HEK293 (cell line): ENCODE measurements at regions not wholly inside any gene's neighbourhood (a gene's known extent, or its start where the extent isn't known, plus 50 kb on each side); places are given as distances from the start of the nearest gene placed in this dataset.

Source experiments
- ZFP37 ChIP-seq: fragments of 450-650 bp; formaldehyde crosslinking; IDR thresholded peaks from 2 replicates; pipeline ENCODE4 v1.5.1; 2016; ENCODE audit warnings: missing biosample characterization, missing genetic modification characterization
- ZNF132 ChIP-seq: fragments of 450-650 bp; formaldehyde crosslinking; IDR thresholded peaks from 2 replicates; pipeline ENCODE4 v1.5.1; 2017; ENCODE audit warnings: missing biosample characterization, missing genetic modification characterization, borderline replicate concordance
- ZNF24 ChIP-seq: fragments of 450-650 bp; formaldehyde crosslinking; IDR thresholded peaks from 2 replicates; pipeline ENCODE4 v1.5.1; 2016; ENCODE audit warnings: missing biosample characterization, missing genetic modification characterization
- ZNF274 ChIP-seq, 2 experiments: fragments of 200-500 bp in 1 of 2; fragments of 450-650 bp in 1 of 2; sonication (Bioruptor generic) in 1 of 2; formaldehyde crosslinking in 1 of 2; IDR thresholded peaks; 2 replicates each; pipeline versions ENCODE4 v1.5.1 to v1.6.1; 2014 to 2016; ENCODE audit warnings: borderline replicate concordance in 1 of 2, inconsistent platforms in 1 of 2, low read length in 1 of 2, missing biosample characterization in 1 of 2, missing genetic modification characterization in 1 of 2
- ZNF324 ChIP-seq: fragments of 450-650 bp; formaldehyde crosslinking; IDR thresholded peaks from 2 replicates; pipeline ENCODE4 v1.5.1; 2016; ENCODE audit warnings: missing biosample characterization, missing genetic modification characterization
- ZNF354C ChIP-seq: fragments of 450-650 bp; formaldehyde crosslinking; IDR thresholded peaks from 2 replicates; pipeline ENCODE4 v1.5.1; 2016; ENCODE audit warnings: missing biosample characterization, missing genetic modification characterization, low read depth, borderline replicate concordance
- ZNF677 ChIP-seq: fragments of 450-650 bp; IDR thresholded peaks from 2 replicates; pipeline ENCODE4 v1.5.0; 2018; ENCODE audit warnings: missing biosample characterization, mild to moderate bottlenecking, missing genetic modification characterization, moderate library complexity
- TF ChIP-seq, protein P1 (sequence below): sonication (generic); formaldehyde crosslinking; IDR thresholded peaks from 2 replicates; pipeline ENCODE4 v1.8.1; 2022; ENCODE audit warnings: mild to moderate bottlenecking, moderate library complexity, missing genetic modification reagents
- TF ChIP-seq, protein P2 (sequence below): fragments of 450-650 bp; formaldehyde crosslinking; IDR thresholded peaks from 2 replicates; pipeline ENCODE4 v1.5.1; 2016; ENCODE audit warnings: missing biosample characterization, missing genetic modification characterization
- TF ChIP-seq, protein P3 (sequence below): fragments of 450-650 bp; formaldehyde crosslinking; IDR thresholded peaks from 2 replicates; pipeline ENCODE4 v1.5.1; 2016; ENCODE audit warnings: missing biosample characterization, missing genetic modification characterization
- TF ChIP-seq, protein P4 (sequence below): fragments of 450-650 bp; formaldehyde crosslinking; IDR thresholded peaks from 2 replicates; pipeline ENCODE4 v1.5.1; 2016; ENCODE audit warnings: missing biosample characterization, missing genetic modification characterization, low read depth
- TF ChIP-seq, protein P5 (sequence below): fragments of 450-650 bp; formaldehyde crosslinking; IDR thresholded peaks from 2 replicates; pipeline ENCODE4 v1.5.1; 2016; ENCODE audit warnings: missing biosample characterization, missing genetic modification characterization

DNA sequence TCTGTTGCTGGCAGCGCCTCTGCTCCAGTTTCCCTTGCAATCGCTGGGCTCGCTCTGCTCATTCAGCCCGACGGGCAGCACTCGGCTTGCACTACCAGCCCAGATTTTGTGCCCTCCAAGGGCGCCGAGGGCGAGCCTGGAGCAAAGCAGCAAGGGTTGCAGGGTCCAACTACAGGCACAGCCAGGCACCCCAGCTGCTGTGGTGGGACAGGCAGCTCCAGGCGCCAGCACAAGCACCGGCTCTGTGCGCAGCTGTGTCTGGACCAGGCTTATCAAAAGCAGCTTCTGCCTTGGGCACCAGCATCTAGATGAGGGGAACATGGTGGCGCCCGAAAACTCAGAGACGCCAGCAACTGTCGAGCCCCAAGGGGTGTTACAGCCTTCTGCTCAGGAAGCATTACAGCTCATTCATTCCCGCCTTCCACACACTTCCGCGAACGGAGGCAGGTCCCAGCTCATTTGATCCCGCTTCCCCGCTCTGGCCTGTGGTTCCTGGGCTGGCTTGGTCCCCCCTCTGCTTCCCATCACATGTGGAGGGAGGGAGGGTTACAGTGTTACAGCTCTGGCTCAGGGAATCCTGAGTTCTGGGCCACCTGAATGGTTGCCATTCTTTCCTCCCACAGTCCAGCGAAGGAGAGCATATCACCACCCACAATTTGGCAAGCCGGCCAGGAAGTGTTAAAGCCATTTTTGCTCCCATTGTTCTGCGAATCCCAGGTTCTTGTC, 409.9 kb upstream of the ALCAM start:
- TF ChIP-seq ZFP37 (tag by site-specific recombination) (no peak), ZNF677 (no peak), ZNF354C (tag by site-specific recombination) (no peak), ZNF132 (tag by site-specific recombination) (no peak), ZNF324 (tag by site-specific recombination) (no peak), ZNF24 (tag by site-specific recombination) (no peak), ZNF274 (IDR thresholded peaks at IDR 0.05; ENCODE audit: low read length) (no peak), ZNF274 (tag by site-specific recombination; IDR thresholded peaks at IDR 0.05; ENCODE audit: borderline replicate concordance) (no peak)
- TF ChIP-seq, protein P1, sequence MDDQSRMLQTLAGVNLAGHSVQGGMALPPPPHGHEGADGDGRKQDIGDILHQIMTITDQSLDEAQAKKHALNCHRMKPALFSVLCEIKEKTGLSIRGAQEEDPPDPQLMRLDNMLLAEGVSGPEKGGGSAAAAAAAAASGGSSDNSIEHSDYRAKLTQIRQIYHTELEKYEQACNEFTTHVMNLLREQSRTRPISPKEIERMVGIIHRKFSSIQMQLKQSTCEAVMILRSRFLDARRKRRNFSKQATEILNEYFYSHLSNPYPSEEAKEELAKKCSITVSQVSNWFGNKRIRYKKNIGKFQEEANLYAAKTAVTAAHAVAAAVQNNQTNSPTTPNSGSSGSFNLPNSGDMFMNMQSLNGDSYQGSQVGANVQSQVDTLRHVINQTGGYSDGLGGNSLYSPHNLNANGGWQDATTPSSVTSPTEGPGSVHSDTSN (CRISPR knock-in tag): no peak
- TF ChIP-seq, protein P2, sequence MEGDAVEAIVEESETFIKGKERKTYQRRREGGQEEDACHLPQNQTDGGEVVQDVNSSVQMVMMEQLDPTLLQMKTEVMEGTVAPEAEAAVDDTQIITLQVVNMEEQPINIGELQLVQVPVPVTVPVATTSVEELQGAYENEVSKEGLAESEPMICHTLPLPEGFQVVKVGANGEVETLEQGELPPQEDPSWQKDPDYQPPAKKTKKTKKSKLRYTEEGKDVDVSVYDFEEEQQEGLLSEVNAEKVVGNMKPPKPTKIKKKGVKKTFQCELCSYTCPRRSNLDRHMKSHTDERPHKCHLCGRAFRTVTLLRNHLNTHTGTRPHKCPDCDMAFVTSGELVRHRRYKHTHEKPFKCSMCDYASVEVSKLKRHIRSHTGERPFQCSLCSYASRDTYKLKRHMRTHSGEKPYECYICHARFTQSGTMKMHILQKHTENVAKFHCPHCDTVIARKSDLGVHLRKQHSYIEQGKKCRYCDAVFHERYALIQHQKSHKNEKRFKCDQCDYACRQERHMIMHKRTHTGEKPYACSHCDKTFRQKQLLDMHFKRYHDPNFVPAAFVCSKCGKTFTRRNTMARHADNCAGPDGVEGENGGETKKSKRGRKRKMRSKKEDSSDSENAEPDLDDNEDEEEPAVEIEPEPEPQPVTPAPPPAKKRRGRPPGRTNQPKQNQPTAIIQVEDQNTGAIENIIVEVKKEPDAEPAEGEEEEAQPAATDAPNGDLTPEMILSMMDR (tag by site-specific recombination): no peak
- TF ChIP-seq, protein P3, sequence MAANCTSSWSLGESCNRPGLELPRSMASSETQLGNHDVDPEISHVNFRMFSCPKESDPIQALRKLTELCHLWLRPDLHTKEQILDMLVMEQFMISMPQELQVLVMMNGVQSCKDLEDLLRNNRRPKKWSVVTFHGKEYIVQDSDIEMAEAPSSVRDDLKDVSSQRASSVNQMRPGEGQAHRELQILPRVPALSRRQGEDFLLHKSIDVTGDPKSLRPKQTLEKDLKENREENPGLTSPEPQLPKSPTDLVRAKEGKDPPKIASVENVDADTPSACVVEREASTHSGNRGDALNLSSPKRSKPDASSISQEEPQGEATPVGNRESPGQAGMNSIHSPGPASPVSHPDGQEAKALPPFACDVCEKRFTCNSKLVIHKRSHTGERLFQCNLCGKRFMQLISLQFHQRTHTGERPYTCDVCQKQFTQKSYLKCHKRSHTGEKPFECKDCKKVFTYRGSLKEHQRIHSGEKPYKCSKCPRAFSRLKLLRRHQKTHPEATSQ (tag by site-specific recombination): no peak
- TF ChIP-seq, protein P4, sequence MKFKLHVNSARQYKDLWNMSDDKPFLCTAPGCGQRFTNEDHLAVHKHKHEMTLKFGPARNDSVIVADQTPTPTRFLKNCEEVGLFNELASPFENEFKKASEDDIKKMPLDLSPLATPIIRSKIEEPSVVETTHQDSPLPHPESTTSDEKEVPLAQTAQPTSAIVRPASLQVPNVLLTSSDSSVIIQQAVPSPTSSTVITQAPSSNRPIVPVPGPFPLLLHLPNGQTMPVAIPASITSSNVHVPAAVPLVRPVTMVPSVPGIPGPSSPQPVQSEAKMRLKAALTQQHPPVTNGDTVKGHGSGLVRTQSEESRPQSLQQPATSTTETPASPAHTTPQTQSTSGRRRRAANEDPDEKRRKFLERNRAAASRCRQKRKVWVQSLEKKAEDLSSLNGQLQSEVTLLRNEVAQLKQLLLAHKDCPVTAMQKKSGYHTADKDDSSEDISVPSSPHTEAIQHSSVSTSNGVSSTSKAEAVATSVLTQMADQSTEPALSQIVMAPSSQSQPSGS (tag by site-specific recombination): no peak
- TF ChIP-seq, protein P5, sequence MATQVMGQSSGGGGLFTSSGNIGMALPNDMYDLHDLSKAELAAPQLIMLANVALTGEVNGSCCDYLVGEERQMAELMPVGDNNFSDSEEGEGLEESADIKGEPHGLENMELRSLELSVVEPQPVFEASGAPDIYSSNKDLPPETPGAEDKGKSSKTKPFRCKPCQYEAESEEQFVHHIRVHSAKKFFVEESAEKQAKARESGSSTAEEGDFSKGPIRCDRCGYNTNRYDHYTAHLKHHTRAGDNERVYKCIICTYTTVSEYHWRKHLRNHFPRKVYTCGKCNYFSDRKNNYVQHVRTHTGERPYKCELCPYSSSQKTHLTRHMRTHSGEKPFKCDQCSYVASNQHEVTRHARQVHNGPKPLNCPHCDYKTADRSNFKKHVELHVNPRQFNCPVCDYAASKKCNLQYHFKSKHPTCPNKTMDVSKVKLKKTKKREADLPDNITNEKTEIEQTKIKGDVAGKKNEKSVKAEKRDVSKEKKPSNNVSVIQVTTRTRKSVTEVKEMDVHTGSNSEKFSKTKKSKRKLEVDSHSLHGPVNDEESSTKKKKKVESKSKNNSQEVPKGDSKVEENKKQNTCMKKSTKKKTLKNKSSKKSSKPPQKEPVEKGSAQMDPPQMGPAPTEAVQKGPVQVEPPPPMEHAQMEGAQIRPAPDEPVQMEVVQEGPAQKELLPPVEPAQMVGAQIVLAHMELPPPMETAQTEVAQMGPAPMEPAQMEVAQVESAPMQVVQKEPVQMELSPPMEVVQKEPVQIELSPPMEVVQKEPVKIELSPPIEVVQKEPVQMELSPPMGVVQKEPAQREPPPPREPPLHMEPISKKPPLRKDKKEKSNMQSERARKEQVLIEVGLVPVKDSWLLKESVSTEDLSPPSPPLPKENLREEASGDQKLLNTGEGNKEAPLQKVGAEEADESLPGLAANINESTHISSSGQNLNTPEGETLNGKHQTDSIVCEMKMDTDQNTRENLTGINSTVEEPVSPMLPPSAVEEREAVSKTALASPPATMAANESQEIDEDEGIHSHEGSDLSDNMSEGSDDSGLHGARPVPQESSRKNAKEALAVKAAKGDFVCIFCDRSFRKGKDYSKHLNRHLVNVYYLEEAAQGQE: no peak
